T-helper 1 cell treated with Interleukin-12 subunit alpha and Interleukin-12 subunit beta and Interleukin-4 antibody, amounts not matched to agents 30 ng/mL and 1 ng/mL, for 36 hours (primary cell): ENCODE measurements at regions not wholly inside any gene's neighbourhood (a gene's known extent, or its start where the extent isn't known, plus 50 kb on each side); places are given as distances from the start of the nearest gene placed in this dataset.
"Not testable (repeated sequence)": the region's sequence is repeated elsewhere in the genome, so short reads cannot be mapped to it uniquely, and the experiment has no call there.

Source experiments
- intact Hi-C: fragments of 100-400 bp; cut with micrococcal nuclease; formaldehyde crosslinking; loops from one replicate; pipeline ENCODE4 v1.15.1; 2024

DNA sequence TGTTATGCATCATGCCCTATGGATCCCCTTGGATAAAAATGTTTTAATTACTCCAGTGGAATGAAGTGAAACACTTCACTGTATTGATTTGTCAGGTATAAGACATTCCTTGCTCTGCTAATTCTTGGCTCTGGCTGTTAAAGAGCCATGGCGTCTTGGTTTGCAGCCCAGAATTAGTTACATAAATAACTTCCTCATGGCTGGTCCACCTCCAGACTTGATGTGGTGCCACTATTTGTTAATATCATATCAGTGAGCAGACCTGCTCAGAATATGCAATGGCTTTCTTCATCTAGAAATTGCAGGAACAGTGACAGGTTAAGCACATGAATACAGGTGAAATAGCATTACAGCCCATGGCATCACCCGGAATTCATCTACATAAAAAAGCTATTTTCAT is 446.9 kb upstream of the GRIN3A start:
- intact Hi-C loops, result no loop called here

DNA sequence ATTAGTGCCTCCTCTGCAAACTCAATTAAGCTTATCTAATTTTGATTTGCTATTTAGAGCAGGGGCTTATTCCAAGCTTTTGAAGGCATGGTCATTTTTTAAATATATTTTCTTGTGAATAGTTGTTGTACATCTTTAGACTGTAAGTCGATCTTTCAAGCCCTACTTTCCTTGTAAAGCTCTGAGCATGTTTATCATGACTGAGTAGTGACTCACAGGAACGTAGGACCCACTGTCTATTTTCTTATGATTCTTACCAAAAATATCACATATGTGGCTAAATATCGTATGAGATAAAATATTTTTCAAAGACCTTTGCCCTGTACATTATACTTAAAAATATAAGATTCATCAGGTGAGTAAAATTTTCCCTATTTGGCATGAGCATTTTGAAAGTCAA is 440.4 kb upstream of the GRIN3A start:
- intact Hi-C loops, result no loop called here

DNA sequence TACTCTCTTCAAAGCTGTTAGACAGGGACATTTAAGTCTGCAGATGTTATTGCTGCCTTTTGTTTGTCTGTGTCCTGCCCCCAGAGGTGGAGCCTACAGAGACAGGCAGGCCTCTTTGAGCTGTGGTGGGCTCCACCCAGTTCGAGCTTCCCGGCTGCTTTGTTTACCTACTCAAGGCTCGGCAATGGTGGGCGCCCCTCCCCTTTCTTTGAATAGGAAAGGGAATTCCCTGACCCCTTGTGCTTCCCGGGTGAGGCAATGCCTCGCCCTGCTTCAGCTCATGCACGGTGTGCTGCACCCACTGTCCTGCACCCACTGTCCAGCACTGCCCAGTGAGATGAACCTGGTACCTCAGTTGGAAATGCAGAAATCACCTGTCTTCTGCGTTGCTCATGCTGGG is 435.8 kb upstream of the GRIN3A start:
- intact Hi-C loops, result not testable (repeated sequence)

DNA sequence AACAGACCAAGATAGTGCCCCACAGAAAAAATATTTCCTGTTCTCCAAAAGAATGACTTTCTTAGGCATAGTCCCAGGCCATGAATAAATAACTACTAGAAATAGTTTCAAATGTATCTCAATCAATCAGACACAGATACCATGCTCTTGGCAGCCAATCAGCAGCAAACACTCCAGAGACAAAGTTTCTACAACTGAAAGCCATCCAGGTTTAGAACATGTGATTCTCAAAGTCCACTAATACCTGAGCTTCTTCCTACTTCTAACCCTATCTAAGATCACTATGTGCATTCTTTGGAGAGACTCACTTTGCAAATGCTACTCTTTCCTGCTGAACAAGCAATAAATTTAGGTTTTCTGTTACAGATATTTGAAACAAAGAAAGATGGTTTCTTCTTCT is 425.8 kb upstream of the GRIN3A start:
- intact Hi-C loops, result no loop called here

DNA sequence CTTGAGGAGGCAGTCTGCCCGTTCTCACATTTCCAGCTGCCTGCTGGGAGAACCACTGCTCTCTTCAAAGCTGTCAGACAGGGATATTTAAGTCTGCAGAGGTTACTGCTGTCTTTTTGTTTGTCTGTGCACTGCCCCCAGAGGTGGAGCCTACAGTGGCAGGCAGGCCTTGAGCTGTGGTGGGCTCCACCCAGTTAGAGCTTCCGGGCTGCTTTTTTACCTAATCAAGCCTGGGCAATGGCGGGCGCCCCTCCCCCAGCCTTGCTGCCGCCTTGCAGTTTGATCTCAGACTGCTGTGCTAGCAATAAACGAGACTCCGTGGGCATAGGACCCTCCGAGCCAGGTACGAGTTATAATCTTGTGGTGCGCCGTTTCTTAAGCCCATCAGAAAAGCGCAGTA is 414.6 kb upstream of the GRIN3A start:
- intact Hi-C loops, result not testable (repeated sequence)

DNA sequence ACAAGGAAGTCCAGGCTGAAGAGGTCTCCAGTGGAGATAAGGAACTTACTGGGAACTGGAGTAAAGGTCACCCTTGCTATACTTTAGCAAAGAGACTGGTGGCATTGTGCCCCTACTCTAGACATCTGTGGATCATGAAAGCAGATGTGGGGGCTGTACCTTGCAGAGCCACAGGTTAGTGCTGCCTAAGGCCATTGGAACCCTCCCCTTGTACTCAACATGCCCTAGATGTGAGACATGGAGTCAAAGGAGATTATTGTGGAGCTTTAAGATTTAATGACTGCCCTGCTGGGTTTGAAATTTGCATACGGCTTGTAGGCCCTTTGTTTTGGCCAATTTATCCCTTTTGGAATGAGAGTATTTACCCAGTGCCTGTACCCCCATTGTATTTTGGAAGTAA is 397.3 kb upstream of the GRIN3A start:
- intact Hi-C loops, result no loop called here

DNA sequence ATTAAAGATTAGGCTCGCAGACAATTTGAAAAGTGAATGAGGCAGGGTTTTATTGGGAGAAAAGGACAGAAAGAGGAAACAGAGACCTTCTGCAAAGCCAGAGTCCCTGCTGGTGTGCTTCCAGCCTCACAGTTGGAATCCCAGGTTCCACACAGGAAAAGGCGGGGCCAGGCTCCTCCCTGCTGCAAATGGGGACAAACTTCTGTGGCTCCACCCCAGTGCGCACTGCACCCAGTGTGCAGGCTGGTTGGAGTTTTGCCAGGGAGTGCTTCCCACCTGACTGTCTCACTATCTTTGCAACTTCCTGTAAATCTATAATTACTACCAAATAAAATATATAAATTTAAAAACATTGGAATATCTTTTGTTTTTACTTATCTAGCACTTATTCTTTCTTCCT is 386.0 kb upstream of the GRIN3A start:
- intact Hi-C loops, result no loop called here

DNA sequence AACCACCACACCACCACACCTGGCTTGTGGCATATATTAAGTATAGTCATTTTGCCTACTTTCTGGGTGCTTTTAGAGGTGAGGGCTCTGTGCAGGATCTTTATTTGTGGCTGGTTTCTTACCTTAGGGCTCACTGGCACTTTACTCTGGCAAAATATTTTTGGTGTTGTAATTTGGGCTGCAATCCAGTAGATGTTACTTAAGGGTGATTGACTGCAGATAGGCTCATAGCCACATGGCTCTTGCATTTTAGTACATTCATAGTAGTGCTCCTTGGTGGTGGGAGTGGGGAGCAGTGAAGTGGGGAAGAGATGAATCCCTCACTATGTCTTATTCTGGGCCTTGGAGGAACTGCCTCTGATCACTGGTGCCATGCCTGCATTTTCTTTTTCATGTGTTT is 376.1 kb upstream of the GRIN3A start:
- intact Hi-C loops, result no loop called here

DNA sequence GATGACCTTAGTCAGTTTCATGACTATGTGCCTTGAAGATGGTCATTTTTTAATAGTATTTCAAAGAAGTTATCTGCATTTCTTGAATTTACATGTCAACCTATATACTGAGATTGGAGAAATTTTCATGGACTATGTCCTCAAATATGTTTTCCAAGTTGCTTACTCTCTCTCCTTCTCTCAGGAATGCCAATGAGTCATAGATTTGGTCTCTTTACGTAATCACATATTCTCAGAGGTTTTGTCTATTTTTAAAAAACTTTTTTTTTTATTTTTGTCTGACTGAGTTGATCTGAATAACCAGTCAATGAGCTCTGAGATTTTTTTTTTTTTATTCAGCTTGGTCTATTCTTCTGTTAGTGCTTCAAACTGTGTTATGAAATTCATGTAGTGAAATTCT is 374.7 kb upstream of the GRIN3A start:
- intact Hi-C loops, result no loop called here

DNA sequence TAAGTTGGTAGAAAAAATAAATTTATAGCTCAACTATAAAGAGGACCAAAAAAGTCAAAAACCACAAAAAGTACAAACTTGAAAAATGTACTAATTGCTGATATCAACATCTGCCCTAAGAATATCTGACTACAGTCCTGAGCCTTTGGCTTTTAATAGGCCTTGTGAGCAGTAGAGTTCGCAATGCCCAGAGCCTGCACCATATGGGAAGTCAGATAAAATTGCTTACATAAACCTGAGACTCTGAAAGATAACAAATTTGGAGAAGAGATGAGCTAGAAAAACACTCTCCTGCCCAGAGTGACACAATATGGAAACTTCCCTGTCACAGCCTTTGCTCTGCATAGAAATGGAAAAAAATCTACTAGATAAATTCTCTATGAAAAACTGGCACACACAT is 368.0 kb upstream of the GRIN3A start:
- intact Hi-C loops, result no loop called here

DNA sequence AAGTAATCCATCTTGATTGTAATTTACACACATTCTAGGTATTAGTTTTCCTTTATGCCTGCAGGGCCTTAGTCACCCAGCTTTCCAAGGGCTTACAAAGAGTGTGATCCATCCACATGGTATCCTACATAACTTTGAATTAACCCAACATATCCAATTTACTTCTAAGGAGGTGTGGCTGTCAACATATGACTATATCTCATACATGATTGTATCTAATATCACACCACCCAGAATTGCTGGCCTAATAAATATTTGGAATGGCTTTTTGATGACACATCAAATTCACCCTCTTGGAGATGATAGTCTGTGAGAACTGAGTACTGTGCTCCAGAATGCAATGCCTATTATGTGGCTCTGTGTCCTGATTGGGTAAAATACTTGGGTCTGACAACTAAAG is 363.3 kb upstream of the GRIN3A start:
- intact Hi-C loops, result no loop called here

DNA sequence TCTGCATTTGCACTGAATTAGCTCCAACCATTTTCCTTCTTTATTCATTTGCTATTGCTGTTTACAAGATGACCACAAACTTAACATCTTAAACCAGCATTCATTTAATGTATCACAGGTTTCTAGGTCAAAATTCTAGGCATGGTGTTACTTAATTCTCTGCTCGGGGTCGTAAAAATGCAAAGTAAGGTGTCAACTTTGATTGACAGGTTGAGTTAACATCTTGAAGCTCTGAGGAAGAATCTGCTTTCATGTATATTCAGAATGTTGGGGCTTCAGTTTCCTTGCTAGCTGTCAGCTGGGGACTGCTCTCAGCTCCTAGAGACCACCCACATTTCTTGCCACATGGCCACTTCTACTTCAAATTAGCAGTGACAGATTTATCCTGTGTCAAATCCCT is 348.7 kb upstream of the GRIN3A start:
- intact Hi-C loops, result no loop called here

DNA sequence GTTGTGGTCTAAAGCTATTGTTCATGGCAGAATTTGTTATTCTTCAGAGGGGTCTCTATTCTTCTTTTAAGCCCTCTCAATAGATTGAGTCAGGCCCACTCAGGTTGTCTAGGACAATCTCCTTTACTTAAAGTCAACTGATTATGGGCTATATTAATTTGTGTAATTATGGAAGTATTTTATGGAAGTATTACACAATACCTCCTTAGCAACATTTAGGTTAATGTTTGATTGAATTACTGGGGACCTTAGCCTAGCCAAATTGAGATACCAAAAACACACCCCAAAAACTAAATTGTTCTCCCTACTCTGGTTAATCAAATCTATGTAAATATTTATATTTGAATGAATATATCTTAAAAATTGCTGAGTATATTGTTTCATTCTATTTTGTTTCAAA is 347.1 kb upstream of the GRIN3A start:
- intact Hi-C loops, result no loop called here

DNA sequence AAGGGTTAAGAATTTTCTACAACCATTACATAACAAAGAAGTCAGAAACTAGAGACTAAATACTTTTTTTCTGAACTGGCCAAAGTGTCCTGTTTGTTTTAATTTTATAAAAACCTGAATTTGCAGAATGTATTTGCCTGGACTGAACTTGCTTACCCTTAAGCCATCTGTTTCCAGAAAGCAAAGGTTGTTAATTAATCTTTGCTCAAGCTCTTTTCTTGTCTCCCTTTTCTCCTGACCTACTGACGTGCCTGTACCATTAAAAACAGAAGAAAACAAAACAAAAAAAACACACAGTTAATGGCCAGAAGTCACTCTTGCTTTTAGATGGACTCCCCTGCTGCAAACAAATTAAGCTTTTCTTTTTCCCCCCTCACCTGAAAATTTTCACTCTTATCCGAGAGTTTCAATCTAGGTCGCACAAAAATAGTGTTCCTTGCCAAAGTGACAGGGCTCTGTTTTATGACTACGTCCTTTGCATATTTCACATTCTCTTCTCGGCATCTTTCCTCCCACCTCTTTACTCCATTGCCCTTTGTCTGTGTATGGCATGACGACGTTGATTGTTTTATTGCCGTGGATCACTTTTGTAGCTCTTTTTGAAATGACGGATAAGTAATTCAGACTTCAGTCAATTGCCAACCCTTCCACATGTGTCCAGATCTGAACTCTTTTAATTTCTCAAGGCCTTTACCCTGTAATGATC is 333.8 kb upstream of the GRIN3A start:
- intact Hi-C loops, result no loop called here

DNA sequence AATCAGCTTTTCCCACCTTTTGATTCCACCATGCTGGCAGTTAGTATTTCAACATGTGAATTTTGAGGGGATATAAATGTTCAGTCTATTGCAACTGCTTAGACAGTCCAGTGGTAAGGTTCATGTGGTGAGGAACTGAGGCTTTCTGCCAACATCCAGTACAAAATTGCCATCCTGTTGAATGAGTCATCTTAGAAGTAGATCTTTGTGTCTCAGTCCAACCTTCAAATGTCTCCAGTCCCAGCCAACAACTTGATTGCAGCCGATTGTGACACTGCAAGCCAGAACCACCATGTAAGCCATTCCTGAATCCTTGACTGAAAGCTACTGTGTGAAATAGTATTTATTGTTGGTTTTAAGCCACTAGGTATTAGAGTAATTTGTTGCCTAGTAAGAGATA is 331.5 kb upstream of the GRIN3A start:
- intact Hi-C loops, result no loop called here

DNA sequence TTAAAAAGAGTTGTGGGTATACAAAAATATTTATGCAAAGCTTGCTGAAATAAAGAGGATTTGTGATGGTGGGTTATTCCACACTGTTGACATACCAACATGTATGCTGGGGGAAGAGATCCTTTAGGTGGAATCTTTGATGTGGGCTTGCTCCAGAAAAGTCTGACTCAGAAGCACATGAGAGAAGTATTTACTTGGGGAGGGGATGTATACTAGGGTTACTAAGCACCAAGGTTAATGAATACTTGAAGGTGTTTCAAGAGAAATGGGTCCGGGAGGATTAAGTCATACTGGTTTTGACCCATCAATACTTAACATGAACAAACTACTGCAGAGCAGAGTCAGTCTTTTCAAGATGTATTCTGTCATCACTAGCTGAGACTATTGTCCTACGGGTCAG is 316.4 kb upstream of the GRIN3A start:
- intact Hi-C loops, result no loop called here

DNA sequence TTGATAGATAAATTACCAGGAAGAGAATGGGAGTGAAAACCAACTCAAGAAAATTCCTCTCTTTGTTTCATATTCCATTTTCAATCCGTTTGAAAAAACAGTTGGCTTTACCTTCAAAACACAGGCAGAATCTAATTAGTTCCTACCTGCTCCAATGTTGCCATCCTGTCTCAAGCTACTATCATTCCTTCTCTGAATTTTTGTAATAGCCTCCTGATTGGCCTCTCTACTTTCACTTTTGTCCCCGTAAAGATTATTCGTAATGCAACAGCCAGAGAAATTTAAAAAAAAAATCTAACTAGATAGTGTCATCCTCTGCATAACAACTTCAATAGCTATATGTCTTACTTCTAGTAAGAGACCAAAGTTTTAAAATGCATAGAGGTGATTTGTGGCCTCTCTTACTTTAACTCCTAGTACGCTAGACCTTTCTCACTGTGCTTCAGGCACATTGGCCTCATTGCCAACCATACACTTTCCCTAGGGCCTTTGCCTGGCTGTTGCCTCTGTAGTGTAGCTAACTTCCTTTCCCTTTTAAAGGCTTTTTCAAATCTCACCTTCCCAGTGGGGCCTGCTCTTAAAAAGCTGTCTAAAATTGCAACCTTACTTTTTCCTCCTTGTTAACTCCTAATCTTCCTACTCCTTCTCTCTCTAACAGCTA is 311.3 kb upstream of the GRIN3A start:
- intact Hi-C loops, result no loop called here

DNA sequence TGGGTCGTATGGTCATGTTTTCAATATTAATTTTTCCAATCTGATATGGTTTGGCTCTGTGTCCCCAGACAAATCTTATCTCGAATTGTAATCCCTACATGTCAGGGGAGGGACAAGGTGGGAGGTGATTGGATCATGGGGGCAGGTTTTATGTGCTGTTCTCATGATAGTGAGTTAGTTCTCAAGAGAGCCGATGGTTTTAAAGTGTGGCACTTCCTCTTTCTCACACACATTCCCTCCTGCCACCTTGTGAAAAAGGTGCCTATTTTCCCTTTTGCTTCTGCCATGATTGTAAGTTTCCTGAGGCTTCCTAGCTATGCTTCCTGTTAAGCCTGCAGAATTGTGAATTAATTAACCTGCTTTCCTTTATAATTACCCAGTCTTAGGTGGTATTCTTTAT is 309.1 kb upstream of the GRIN3A start:
- intact Hi-C loops, result no loop called here

DNA sequence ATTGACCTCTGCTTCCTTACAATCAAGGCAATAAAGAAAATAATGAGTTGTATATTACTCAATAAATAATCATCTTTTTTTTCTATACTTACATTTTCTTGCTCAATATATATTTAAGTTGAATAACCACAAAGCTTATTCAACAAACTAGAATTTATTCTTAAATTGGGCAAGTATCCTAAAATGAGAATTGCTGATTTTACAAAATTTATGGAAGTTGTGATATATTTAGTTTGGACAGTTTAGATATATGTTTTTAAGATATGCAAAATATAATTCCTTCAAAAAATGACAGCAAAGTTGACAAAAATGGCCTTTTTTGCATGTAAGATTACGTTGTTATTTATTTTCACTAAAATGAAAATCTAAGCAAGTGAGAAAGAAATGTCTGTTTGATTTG is 305.7 kb upstream of the GRIN3A start:
- intact Hi-C loops, result no loop called here

DNA sequence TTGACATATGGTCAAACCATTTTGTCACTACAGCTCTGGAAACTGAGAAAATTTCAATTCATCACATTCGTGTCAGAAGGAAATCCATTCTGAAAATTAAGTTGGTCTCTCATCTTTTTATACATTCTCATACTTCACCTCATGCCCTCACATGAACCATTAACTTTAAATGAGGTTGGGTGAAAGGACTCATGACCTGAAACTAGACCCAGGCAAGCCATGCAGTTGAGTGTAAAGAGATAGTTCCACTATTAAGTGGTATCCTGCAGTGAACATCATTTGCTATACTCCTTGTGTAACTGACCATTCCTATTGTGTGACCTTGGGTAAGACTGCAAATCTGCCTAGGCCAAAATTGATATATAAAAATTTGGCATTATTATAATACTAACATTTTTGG is 299.6 kb upstream of the GRIN3A start:
- intact Hi-C loops, result no loop called here

DNA sequence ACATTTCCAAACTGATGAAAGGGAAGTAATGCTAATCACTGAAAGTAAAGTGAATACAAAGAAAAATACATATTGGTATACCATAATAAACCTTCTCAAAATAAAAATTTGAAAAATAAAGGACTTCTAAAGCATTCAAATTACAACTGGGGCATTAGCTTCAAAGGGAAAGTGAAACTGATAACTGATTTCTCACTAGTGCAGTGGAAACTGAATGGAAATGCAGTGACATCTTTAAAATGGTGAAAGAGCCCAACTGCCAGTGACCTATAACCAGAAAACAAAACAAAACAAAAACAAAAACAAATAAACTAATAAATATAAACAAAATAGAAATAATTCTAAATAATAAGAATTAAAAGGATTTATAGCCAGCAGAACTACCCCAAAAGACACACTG is 297.5 kb upstream of the GRIN3A start:
- intact Hi-C loops, result no loop called here

DNA sequence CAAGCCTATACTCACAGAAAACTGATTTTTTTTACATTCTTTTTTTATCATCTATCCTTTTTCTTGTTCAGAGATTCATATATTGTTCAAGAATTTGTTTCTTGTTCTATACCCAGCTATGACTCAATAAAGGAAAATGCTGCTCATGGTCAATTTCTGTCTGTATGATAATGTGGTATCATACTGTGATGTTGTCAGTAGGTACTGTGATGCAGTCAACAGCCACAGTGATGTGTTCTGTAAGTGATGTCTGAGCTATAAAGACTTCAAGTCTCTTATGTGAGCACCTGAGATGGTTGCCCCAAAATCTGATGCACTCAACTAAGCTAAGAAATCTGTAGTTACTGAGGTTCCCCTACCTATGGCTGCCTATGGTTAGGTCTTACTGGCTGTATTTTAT is 294.2 kb upstream of the GRIN3A start:
- intact Hi-C loops, result no loop called here

DNA sequence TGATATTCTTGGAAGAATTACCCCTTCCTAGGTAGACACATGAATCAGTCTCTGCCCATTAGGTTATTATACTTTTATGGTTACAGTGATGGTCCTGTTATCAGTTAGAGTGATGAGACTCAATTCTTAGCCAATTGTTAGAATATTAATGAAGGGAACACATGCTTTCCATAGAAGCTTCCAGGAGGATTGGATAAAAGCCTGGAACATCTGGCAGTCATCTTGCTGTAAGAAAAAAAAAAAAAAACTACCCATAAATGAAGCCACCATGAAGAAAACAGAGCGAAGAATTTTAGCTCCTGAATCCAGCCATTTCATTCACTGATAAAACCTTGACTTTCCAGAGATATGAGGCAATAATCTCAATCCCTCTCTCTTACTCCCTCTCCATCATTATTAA is 262.5 kb upstream of the GRIN3A start:
- intact Hi-C loops, result no loop called here

DNA sequence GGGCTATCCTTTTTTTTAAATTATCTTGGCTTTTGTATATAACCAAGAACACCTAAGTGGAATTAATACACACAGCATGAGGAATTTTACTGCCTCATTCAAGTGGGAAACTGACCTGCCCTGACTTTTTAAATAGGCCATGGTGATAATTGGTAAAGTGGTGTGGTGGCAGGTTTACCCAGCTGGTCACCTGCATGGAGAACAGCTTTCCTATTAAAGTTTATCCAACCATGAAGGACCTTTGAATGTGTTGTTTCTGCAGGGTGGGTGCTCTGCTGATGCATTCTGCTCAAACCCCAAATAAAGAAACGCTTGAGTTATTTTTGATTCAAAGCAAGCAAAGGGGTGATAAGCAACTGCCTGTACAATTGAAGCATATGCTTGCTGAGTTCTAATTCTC is 261.0 kb upstream of the GRIN3A start:
- intact Hi-C loops, result no loop called here
